ENCODE measurements at regions not wholly inside any gene's neighbourhood (a gene's known extent, or its start where the extent isn't known, plus 50 kb on each side); places are given as distances from the start of the nearest gene placed in this dataset.
"Not testable (repeated sequence)": the region's sequence is repeated elsewhere in the genome, so short reads cannot be mapped to it uniquely, and the experiment has no call there.

- TF ChIP-seq CTCF (conservative IDR thresholded peaks at IDR 0.05) = no peak
- H3K27ac ChIP-seq = no peak overlapping the region
Measured at GRCh38 chr3:22734756-22735155, 468.4 kb upstream of the UBE2E2 start.

- no peak overlapping the region for H3K27ac ChIP-seq
Measured at GRCh38 chr3:22735373-22735772, 467.8 kb upstream of the UBE2E2 start.

GRCh38 chr3:22743386-22743785, 459.7 kb upstream of the UBE2E2 start:
- H3K27ac ChIP-seq = not testable (repeated sequence)

More at GRCh38 chr3:22735373-22735772, 467.8 kb upstream of the UBE2E2 start:
- no peak for TF ChIP-seq CTCF (conservative IDR thresholded peaks at IDR 0.05)

GRCh38 chr3:22745321-22745720, 457.8 kb upstream of the UBE2E2 start:
- TF ChIP-seq CTCF (conservative IDR thresholded peaks at IDR 0.05) = no peak

GRCh38 chr3:22746221-22746620, 456.9 kb upstream of the UBE2E2 start:
- no peak for TF ChIP-seq CTCF (conservative IDR thresholded peaks at IDR 0.05)

More at GRCh38 chr3:22745321-22745720, 457.8 kb upstream of the UBE2E2 start:
- H3K27ac ChIP-seq = no peak overlapping the region

GRCh38 chr3:22748453-22749045, 454.6 kb upstream of the UBE2E2 start:
- no peak for TF ChIP-seq CTCF (conservative IDR thresholded peaks at IDR 0.05)
- H3K27ac ChIP-seq = no peak overlapping the region

More at GRCh38 chr3:22746221-22746620, 456.9 kb upstream of the UBE2E2 start:
- no peak overlapping the region for H3K27ac ChIP-seq

- no peak for TF ChIP-seq CTCF (conservative IDR thresholded peaks at IDR 0.05)
- no peak overlapping the region for H3K27ac ChIP-seq
Measured at GRCh38 chr3:22759636-22760310, 443.4 kb upstream of the UBE2E2 start.

- H3K27ac ChIP-seq = no peak overlapping the region
- TF ChIP-seq CTCF (conservative IDR thresholded peaks at IDR 0.05) = no peak
Measured at GRCh38 chr3:22765679-22766078, 437.4 kb upstream of the UBE2E2 start.
